ENCODE measurements at regions not wholly inside any gene's neighbourhood (a gene's known extent, or its start where the extent isn't known, plus 50 kb on each side); places are given as distances from the start of the nearest gene placed in this dataset.

DNA sequence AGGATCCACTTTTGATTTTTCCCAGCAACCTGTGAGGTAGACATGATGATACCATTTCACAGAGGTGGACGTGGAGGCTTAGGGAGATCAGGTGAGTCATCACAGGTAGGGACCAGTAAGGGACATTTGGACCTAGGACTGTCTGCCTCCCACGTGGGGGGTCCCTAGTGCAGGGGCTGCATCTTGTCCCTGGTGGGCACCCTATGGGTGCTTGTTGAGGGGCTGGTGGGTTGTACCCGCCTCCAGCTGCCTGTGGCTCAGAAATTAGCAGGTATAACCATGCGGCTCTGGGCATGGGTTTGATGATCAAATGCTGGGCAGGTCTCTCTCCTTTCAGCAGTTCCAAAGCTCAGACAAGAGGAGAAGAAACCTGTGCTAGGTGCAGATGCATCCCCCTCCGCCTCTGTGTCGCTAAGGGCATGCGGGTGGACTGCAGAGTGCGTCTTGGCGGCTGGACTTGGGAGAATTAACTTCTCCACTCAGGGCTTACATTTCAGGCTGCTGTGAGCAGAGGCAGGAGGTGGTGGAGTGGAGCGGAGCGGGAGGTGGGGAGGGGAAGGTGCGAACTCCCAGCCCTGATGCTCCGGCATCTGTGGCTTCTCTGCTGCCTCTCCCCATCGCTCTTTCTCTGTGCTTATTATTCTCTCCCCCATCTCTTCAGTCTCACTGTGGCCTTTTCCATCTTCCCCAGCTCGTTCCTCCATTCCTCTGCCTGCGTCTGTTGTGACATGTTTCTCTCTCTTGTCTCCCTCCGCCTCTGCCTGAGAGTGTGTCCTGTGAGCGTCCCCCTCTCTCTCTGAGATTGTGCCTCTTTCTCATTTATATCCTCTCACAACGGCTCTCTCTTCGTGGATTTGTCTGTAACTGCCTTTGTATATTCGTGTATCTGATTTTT is 146.8 kb downstream of the PTPRU start:
- peaks cover 0 to 7% of the 10 kb centered on the region in 2 donors for H3K27me3 ChIP-seq (ENCODE audit: control insufficient read depth in 2 of 2, insufficient read depth in 1 of 2, low read length in 1 of 2)

GRCh38 chr1:29381426-29381825 is 145.1 kb downstream of the PTPRU start:
- WGBS, result 91% methylated on average over 7 of the region's 7 CpGs
- no peaks in the 10 kb centered on the region for H3K4me1 ChIP-seq (ENCODE audit: control insufficient read depth in 2 of 2, insufficient read depth in 2 of 2, low read length in 2 of 2)
- DNase-seq (ENCODE audit: low read depth in 6 of 9, low spot score in 9 of 9), result no peak
- H3K36me3 ChIP-seq (ENCODE audit: control insufficient read depth in 2 of 2, insufficient read depth in 2 of 2, low read length in 1 of 2), result no peaks in the 10 kb centered on the region
- no peaks in the 10 kb centered on the region for H3K9me3 ChIP-seq (ENCODE audit: control insufficient read depth in 2 of 2, insufficient read depth in 1 of 2, low read length in 1 of 2)
- peaks cover 0 to 7% of the 10 kb centered on the region in 2 donors for H3K27me3 ChIP-seq (ENCODE audit: control insufficient read depth in 2 of 2, insufficient read depth in 1 of 2, low read length in 1 of 2)
- H3K27ac ChIP-seq (ENCODE audit: low read depth in 1 of 2, low read length in 1 of 2), result no peak overlapping the region
- H3K4me3 ChIP-seq (ENCODE audit: low read length in 2 of 2), result no peak overlapping the region

More for the DNA sequence above, 146.8 kb downstream of the PTPRU start:
- Histone ChIP-seq H3K4me3 (ENCODE audit: low read length in 2 of 2) (no peak overlapping the region), H3K27ac (ENCODE audit: low read depth in 1 of 2, low read length in 1 of 2) (no peak overlapping the region), H3K4me1 (ENCODE audit: control insufficient read depth in 2 of 2, insufficient read depth in 2 of 2, low read length in 2 of 2) (no peaks in the 10 kb centered on the region), H3K9me3 (ENCODE audit: control insufficient read depth in 2 of 2, insufficient read depth in 1 of 2, low read length in 1 of 2) (no peaks in the 10 kb centered on the region), H3K36me3 (ENCODE audit: control insufficient read depth in 2 of 2, insufficient read depth in 2 of 2, low read length in 1 of 2) (no peaks in the 10 kb centered on the region)
- WGBS, result 64% methylated on average over 21 of the region's 21 CpGs
- DNase-seq (ENCODE audit: low read depth in 6 of 9, low spot score in 9 of 9), result no peak

DNA sequence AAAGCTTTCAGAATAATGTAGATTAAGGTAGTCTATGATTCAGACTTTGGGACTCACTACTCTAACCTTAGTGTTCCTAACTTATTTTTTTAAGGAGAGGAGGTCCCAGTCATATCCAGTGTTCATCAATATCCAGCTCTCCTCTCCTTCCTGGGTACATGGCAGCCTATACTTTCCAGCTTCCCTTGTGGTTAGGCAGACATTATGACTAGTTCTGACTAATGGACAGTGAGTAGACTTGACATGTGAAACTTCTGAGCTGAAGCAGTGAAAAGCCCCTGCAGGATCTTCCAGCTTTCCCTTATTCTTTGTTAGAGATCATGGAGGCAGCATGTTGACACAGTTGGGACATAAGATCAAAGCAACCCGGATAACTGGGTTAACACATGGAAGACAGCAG is 144.2 kb downstream of the PTPRU start:
- DNase-seq (ENCODE audit: low read depth in 6 of 9, low spot score in 9 of 9), result no peak
- Histone ChIP-seq H3K27me3 (ENCODE audit: control insufficient read depth in 2 of 2, insufficient read depth in 1 of 2, low read length in 1 of 2) (peaks cover 0 to 7% of the 10 kb centered on the region in 2 donors), H3K4me3 (ENCODE audit: low read length in 2 of 2) (no peak overlapping the region), H3K9me3 (ENCODE audit: control insufficient read depth in 2 of 2, insufficient read depth in 1 of 2, low read length in 1 of 2) (no peaks in the 10 kb centered on the region), H3K27ac (ENCODE audit: low read depth in 1 of 2, low read length in 1 of 2) (no peak overlapping the region), H3K36me3 (ENCODE audit: control insufficient read depth in 2 of 2, insufficient read depth in 2 of 2, low read length in 1 of 2) (no peaks in the 10 kb centered on the region), H3K4me1 (ENCODE audit: control insufficient read depth in 2 of 2, insufficient read depth in 2 of 2, low read length in 2 of 2) (no peaks in the 10 kb centered on the region)
- WGBS, result 45% methylated on average over 1 of the region's 1 CpG

GRCh38 chr1:29379443-29380073 is 143.2 kb downstream of the PTPRU start:
- DNase-seq (ENCODE audit: low read depth in 6 of 9, low spot score in 9 of 9), result peak in 2 of 9 donors; percentile 3 to 18
- 24% methylated on average over 7 of the region's 7 CpGs for WGBS
- no peaks in the 10 kb centered on the region for H3K4me1 ChIP-seq (ENCODE audit: control insufficient read depth in 2 of 2, insufficient read depth in 2 of 2, low read length in 2 of 2)
- H3K36me3 ChIP-seq (ENCODE audit: control insufficient read depth in 2 of 2, insufficient read depth in 2 of 2, low read length in 1 of 2), result no peaks in the 10 kb centered on the region
- no peak overlapping the region for H3K27ac ChIP-seq (ENCODE audit: low read depth in 1 of 2, low read length in 1 of 2)
- no peaks in the 10 kb centered on the region for H3K9me3 ChIP-seq (ENCODE audit: control insufficient read depth in 2 of 2, insufficient read depth in 1 of 2, low read length in 1 of 2)
- H3K4me3 ChIP-seq (ENCODE audit: low read length in 2 of 2), result no peak overlapping the region
- H3K27me3 ChIP-seq (ENCODE audit: control insufficient read depth in 2 of 2, insufficient read depth in 1 of 2, low read length in 1 of 2), result peaks cover 0 to 5% of the 10 kb centered on the region in 2 donors
